NB4 (cell line): ENCODE measurements at regions not wholly inside any gene's neighbourhood (a gene's known extent, or its start where the extent isn't known, plus 50 kb on each side); places are given as distances from the start of the nearest gene placed in this dataset.

ENCODE experiments used
- DNase-seq: peaks from one replicate; pipeline ENCODE4 v3.0.0; 2010; ENCODE audit warnings: low read depth
- H3K4me3 ChIP-seq: one replicate; pipeline ENCODE4 v1.5.1; 2011; ENCODE audit warnings: mild to moderate bottlenecking, low read depth, low read length, moderate library complexity
- MYC ChIP-seq: IDR thresholded peaks from 2 replicates; pipeline ENCODE4 v1.6.1; 2011; ENCODE audit warnings: low read depth, low read length
- POLR2A ChIP-seq: IDR thresholded peaks from 2 replicates; pipeline ENCODE4 v1.6.1; 2011; ENCODE audit warnings: mild to moderate bottlenecking; ENCODE audit not compliant: insufficient read length; ENCODE audit errors: extremely low read depth
- TF ChIP-seq, protein P1 (sequence below): IDR thresholded peaks from one replicate; pipeline ENCODE4 v1.5.1; 2012; ENCODE audit warnings: low read depth, low read length
- TF ChIP-seq, protein P2 (sequence below): IDR thresholded peaks from 2 replicates; pipeline ENCODE4 v1.6.1; 2011; ENCODE audit warnings: low read depth, low read length

DNA sequence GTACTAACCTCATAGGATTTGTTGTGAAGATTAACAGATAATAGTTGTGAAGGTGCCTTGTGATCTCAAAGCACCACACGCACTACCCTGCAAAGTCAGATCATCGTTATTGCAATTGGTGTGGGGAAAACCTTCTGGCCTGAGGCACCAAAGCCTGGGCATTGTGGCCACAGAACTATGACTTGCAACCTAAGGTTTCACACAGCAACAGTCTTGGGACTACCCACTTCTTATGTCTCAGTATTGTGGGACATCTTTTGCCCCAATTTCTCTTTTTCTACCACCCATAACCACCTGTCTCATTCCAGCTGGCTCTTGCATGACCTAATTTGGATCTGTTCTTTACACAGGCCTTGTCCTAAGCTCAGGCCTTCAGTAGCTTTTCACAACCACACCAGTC, 247.8 kb upstream of the NR4A3 start:
- H3K4me3 ChIP-seq: no peak overlapping the region
- no peak for DNase-seq
- TF ChIP-seq, protein P1, sequence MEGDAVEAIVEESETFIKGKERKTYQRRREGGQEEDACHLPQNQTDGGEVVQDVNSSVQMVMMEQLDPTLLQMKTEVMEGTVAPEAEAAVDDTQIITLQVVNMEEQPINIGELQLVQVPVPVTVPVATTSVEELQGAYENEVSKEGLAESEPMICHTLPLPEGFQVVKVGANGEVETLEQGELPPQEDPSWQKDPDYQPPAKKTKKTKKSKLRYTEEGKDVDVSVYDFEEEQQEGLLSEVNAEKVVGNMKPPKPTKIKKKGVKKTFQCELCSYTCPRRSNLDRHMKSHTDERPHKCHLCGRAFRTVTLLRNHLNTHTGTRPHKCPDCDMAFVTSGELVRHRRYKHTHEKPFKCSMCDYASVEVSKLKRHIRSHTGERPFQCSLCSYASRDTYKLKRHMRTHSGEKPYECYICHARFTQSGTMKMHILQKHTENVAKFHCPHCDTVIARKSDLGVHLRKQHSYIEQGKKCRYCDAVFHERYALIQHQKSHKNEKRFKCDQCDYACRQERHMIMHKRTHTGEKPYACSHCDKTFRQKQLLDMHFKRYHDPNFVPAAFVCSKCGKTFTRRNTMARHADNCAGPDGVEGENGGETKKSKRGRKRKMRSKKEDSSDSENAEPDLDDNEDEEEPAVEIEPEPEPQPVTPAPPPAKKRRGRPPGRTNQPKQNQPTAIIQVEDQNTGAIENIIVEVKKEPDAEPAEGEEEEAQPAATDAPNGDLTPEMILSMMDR: no peak
- TF ChIP-seq, protein P2, sequence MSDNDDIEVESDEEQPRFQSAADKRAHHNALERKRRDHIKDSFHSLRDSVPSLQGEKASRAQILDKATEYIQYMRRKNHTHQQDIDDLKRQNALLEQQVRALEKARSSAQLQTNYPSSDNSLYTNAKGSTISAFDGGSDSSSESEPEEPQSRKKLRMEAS: no peak
- TF ChIP-seq POLR2A: no peak
- no peak for TF ChIP-seq MYC

GRCh38 chr9:99576002-99576401, 245.7 kb upstream of the NR4A3 start:
- no peak overlapping the region for H3K4me3 ChIP-seq
- TF ChIP-seq, protein P1: no peak
- TF ChIP-seq POLR2A (no peak), MYC (no peak)
- TF ChIP-seq, protein P2: no peak
- DNase-seq: no peak

DNA sequence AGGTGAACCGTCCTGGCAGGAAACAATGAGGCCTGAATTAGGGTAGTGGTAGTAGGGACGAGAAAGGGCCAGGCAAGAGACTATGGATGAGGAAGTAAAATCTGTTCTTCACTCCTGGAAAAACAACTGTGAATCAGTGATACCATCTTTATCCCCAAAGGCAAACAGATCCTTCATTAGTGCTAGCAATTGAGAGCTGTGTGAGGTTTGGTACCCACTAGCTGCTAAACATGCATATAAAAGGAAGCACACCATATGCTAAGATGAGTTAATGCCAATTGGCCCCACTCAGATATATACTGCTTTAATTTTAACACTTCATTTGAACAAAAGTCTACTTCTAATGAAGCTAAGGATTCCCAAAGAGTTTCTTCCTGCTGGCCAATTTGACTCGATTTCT, 244.8 kb upstream of the NR4A3 start:
- no peak for DNase-seq
- TF ChIP-seq MYC (no peak), POLR2A (no peak)
- TF ChIP-seq, protein P2: no peak
- TF ChIP-seq, protein P1: no peak

DNA sequence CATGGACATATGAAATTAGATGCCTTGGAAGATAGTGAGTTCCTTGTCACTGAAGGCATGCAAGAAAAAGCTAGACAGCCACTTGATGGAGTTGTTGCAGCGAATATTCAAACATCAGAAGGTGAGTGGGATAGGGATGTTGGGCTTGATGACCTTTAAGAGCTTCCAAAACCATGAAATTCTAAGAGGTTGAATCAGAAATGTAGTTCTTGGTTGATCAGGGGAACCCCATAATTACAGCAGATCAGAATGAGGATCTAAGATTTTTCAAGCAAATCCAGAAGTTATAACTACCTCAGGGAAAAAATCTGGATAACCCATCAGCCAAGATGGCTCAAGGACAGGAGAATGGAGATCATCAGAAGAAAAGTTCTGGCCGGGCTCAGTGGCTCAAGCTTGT, 244.3 kb upstream of the NR4A3 start:
- DNase-seq: no peak

More for the DNA sequence above, 244.8 kb upstream of the NR4A3 start:
- H3K4me3 ChIP-seq: no peak overlapping the region

GRCh38 chr9:99578666-99579065, 243.0 kb upstream of the NR4A3 start:
- no peak overlapping the region for H3K4me3 ChIP-seq
- TF ChIP-seq POLR2A (no peak), MYC (no peak)
- TF ChIP-seq, protein P2: no peak
- TF ChIP-seq, protein P1: no peak
- no peak for DNase-seq

More for the DNA sequence above, 244.3 kb upstream of the NR4A3 start:
- TF ChIP-seq, protein P2: no peak
- TF ChIP-seq MYC: no peak
- no peak overlapping the region for H3K4me3 ChIP-seq

DNA sequence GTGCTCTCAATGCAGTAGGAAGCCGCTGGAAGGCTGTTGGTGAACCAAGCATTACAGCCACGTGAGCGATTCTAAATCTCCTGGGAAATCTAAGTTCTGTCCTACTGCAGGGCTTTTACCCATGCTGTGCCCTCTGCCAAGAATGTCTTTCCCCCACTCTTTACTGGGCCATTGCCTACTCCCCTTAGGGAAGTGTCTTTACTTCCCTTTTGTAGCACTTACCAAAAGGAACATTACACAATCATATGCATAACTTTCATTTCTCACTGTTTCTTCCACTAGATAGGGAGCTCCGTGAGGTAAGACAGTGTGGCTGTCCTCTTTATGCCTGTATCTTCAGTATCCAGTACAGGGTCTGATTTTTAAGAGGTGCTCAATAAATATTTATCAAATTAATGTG, 241.7 kb upstream of the NR4A3 start:
- no peak overlapping the region for H3K4me3 ChIP-seq
- TF ChIP-seq MYC (no peak), POLR2A (no peak)
- TF ChIP-seq, protein P2: no peak
- TF ChIP-seq, protein P1: no peak
- peak; percentile 80 for DNase-seq
